Suprapubic skin (tissue), 4 donors: ENCODE measurements at regions not wholly inside any gene's neighbourhood (a gene's known extent, or its start where the extent isn't known, plus 50 kb on each side); places are given as distances from the start of the nearest gene placed in this dataset.

Experiments used
- DNase-seq, 2 donors: peaks; one replicate each; pipeline ENCODE4 v3.0.0-alpha.2; 2019; ENCODE audit warnings: low spot score in 2 of 2
- H3K27ac ChIP-seq: fragments of 200-600 bp; sonication (generic); one replicate; pipeline ENCODE4 v1.5.1; 2019
- H3K27me3 ChIP-seq: fragments of 200-600 bp; sonication (generic); one replicate; pipeline ENCODE4 v1.5.1; 2019
- H3K36me3 ChIP-seq: fragments of 200-600 bp; sonication (generic); one replicate; pipeline ENCODE4 v1.5.1; 2019
- H3K4me1 ChIP-seq: fragments of 200-600 bp; sonication (generic); one replicate; pipeline ENCODE4 v1.5.1; 2019
- H3K4me3 ChIP-seq: fragments of 200-600 bp; sonication (generic); one replicate; pipeline ENCODE4 v1.5.1; 2019; ENCODE audit warnings: mild to moderate bottlenecking
- H3K9me3 ChIP-seq: fragments of 200-600 bp; sonication (generic); one replicate; pipeline ENCODE4 v1.5.1; 2019
- CTCF ChIP-seq, 2 donors: fragments of 200-600 bp in 1 of 2; fragments of 450-650 bp in 1 of 2; sonication (generic) in 1 of 2; IDR thresholded peaks; one replicate each; pipeline ENCODE4 v1.5.1; 2016 to 2019; ENCODE audit warnings: antibody characterized with exemption in 2 of 2, mild to moderate bottlenecking in 1 of 2, moderate library complexity in 1 of 2
- EP300 ChIP-seq: sonication (generic); formaldehyde crosslinking; IDR thresholded peaks from one replicate; pipeline ENCODE4 v1.6.1; 2017; ENCODE audit warnings: antibody characterized with exemption
- POLR2A ChIP-seq, 2 donors: fragments of 450-650 bp; IDR thresholded peaks; one replicate each; pipeline ENCODE4 v1.6.1; 2017; ENCODE audit warnings: antibody characterized with exemption in 2 of 2, mild to moderate bottlenecking in 2 of 2, moderate library complexity in 2 of 2
- POLR2AphosphoS5 ChIP-seq, 3 donors: sonication (generic); formaldehyde crosslinking; IDR thresholded peaks; one replicate each; pipeline ENCODE4 v1.6.1; 2017; ENCODE audit warnings: antibody characterized with exemption in 3 of 3
- WGBS: methylation state at CpG from one replicate; pipeline ENCODE4 v1.1.5; 2018; 5-methylcytosine and 5-hydroxymethylcytosine counted together

GRCh38 chr10:33820531-33820930 is 486.1 kb upstream of the NRP1 start:
- no peak for DNase-seq
- Histone ChIP-seq H3K27ac (no peak overlapping the region), H3K27me3 (no peaks in the 10 kb centered on the region), H3K4me1 (no peaks in the 10 kb centered on the region), H3K36me3 (no peaks in the 10 kb centered on the region), H3K9me3 (no peaks in the 10 kb centered on the region), H3K4me3 (no peak overlapping the region)
- WGBS = 94% methylated on average over 4 of the region's 4 CpGs
- TF ChIP-seq CTCF (IDR thresholded peaks at IDR 0.05) (no peak), EP300 (no peak), POLR2AphosphoS5 (IDR thresholded peaks at IDR 0.05) (no peak), POLR2A (IDR thresholded peaks at IDR 0.05) (no peak)

- no peak for DNase-seq
- 78% methylated on average over 1 of the region's 1 CpG for WGBS
- TF ChIP-seq CTCF (IDR thresholded peaks at IDR 0.05) = no peak
- TF ChIP-seq POLR2AphosphoS5 (IDR thresholded peaks at IDR 0.05) = no peak
- no peak for TF ChIP-seq EP300
- TF ChIP-seq POLR2A (IDR thresholded peaks at IDR 0.05) = no peak
Measured at GRCh38 chr10:33819206-33819605, 484.7 kb upstream of the NRP1 start.

GRCh38 chr10:33818343-33818742 is 483.9 kb upstream of the NRP1 start:
- Histone ChIP-seq H3K27ac (no peak overlapping the region), H3K36me3 (no peaks in the 10 kb centered on the region), H3K4me1 (no peaks in the 10 kb centered on the region), H3K4me3 (no peak overlapping the region), H3K9me3 (no peaks in the 10 kb centered on the region), H3K27me3 (no peaks in the 10 kb centered on the region)
- WGBS = 84% methylated on average over 2 of the region's 2 CpGs
- TF ChIP-seq EP300 (no peak), POLR2A (IDR thresholded peaks at IDR 0.05) (no peak), CTCF (IDR thresholded peaks at IDR 0.05) (no peak)
- DNase-seq = no peak

More at GRCh38 chr10:33819206-33819605, 484.7 kb upstream of the NRP1 start:
- H3K27ac ChIP-seq = no peak overlapping the region
- no peak overlapping the region for H3K4me3 ChIP-seq
- no peaks in the 10 kb centered on the region for H3K9me3 ChIP-seq
- no peaks in the 10 kb centered on the region for H3K27me3 ChIP-seq
- no peaks in the 10 kb centered on the region for H3K4me1 ChIP-seq
- no peaks in the 10 kb centered on the region for H3K36me3 ChIP-seq

GRCh38 chr10:33817605-33818004 is 483.1 kb upstream of the NRP1 start:
- TF ChIP-seq POLR2A (IDR thresholded peaks at IDR 0.05) (no peak), POLR2AphosphoS5 (IDR thresholded peaks at IDR 0.05) (no peak), EP300 (no peak), CTCF (IDR thresholded peaks at IDR 0.05) (no peak)
- no peaks in the 10 kb centered on the region for H3K36me3 ChIP-seq
- H3K4me1 ChIP-seq = no peaks in the 10 kb centered on the region
- no peak for DNase-seq
- no peak overlapping the region for H3K4me3 ChIP-seq
- no peaks in the 10 kb centered on the region for H3K9me3 ChIP-seq
- H3K27me3 ChIP-seq = no peaks in the 10 kb centered on the region
- 95% methylated on average over 3 of the region's 3 CpGs for WGBS
- no peak overlapping the region for H3K27ac ChIP-seq

- no peaks in the 10 kb centered on the region for H3K4me1 ChIP-seq
- TF ChIP-seq POLR2A (IDR thresholded peaks at IDR 0.05) (no peak), EP300 (no peak), CTCF (IDR thresholded peaks at IDR 0.05) (no peak), POLR2AphosphoS5 (IDR thresholded peaks at IDR 0.05) (no peak)
- DNase-seq = no peak
- H3K27ac ChIP-seq = no peak overlapping the region
- 88% methylated on average over 4 of the region's 4 CpGs for WGBS
- no peaks in the 10 kb centered on the region for H3K27me3 ChIP-seq
- H3K36me3 ChIP-seq = no peaks in the 10 kb centered on the region
- H3K9me3 ChIP-seq = no peaks in the 10 kb centered on the region
- no peak overlapping the region for H3K4me3 ChIP-seq
Measured at GRCh38 chr10:33815776-33816175, 481.3 kb upstream of the NRP1 start.
